Spinal cord (tissue), 9 donors: ENCODE measurements at regions not wholly inside any gene's neighbourhood (a gene's known extent, or its start where the extent isn't known, plus 50 kb on each side); places are given as distances from the start of the nearest gene placed in this dataset.

Experiments
- DNase-seq, 6 donors: peaks; one replicate each; pipeline versions ENCODE4 v3.0.0 to v3.0.0-alpha.2; 2013 to 2015; ENCODE audit warnings: low spot score in 6 of 6, low read depth in 4 of 6
- H3K27ac ChIP-seq: one replicate; pipeline ENCODE4 v1.5.1; 2013; ENCODE audit warnings: low read depth, low read length, control low read depth
- H3K27me3 ChIP-seq: one replicate; pipeline ENCODE4 v1.6.1; 2013; ENCODE audit warnings: low read length; ENCODE audit not compliant: control insufficient read depth, insufficient read depth
- H3K36me3 ChIP-seq: one replicate; pipeline ENCODE4 v1.6.1; 2013; ENCODE audit warnings: low read length; ENCODE audit not compliant: control insufficient read depth, insufficient read depth
- H3K4me1 ChIP-seq: one replicate; pipeline ENCODE4 v1.6.1; 2013; ENCODE audit warnings: low read length; ENCODE audit not compliant: control insufficient read depth, insufficient read depth
- H3K4me3 ChIP-seq: one replicate; pipeline ENCODE4 v1.5.1; 2013; ENCODE audit warnings: low read depth, low read length, control low read depth
- H3K9me3 ChIP-seq: one replicate; pipeline ENCODE4 v1.6.1; 2013; ENCODE audit warnings: low read length; ENCODE audit not compliant: control insufficient read depth, insufficient read depth
- WGBS: methylation state at CpG from one replicate; pipeline ENCODE4 v1.1.5; 2013; ENCODE audit warnings: missing lambda C conversion rate; ENCODE audit not compliant: insufficient coverage; 5-methylcytosine and 5-hydroxymethylcytosine counted together
- donor health status: healthy.

GRCh38 chr2:191738003-191738402 is 60.1 kb downstream of the NABP1 start:
- H3K4me3 ChIP-seq, result no peak overlapping the region
- H3K36me3 ChIP-seq, result no peaks in the 10 kb centered on the region
- H3K4me1 ChIP-seq, result no peaks in the 10 kb centered on the region
- H3K27ac ChIP-seq, result no peak overlapping the region
- H3K9me3 ChIP-seq, result no peaks in the 10 kb centered on the region
- DNase-seq, result peak in 1 of 6 donors; percentile 40
- WGBS, result 100% methylated on average over 1 of the region's 3 CpGs
- no peaks in the 10 kb centered on the region for H3K27me3 ChIP-seq

- no peaks in the 10 kb centered on the region for H3K36me3 ChIP-seq
- DNase-seq, result no peak
- no CpG with 5 or more reads among the region's 3 CpGs for WGBS
- H3K9me3 ChIP-seq, result no peaks in the 10 kb centered on the region
- no peak overlapping the region for H3K4me3 ChIP-seq
- H3K27ac ChIP-seq, result no peak overlapping the region
- no peaks in the 10 kb centered on the region for H3K27me3 ChIP-seq
- no peaks in the 10 kb centered on the region for H3K4me1 ChIP-seq
Observed at GRCh38 chr2:191738667-191739066, 60.7 kb downstream of the NABP1 start.

GRCh38 chr2:191739194-191739593 is 61.3 kb downstream of the NABP1 start:
- H3K4me1 ChIP-seq, result no peaks in the 10 kb centered on the region
- H3K27ac ChIP-seq, result no peak overlapping the region
- no peak for DNase-seq
- no CpG with 5 or more reads among the region's 3 CpGs for WGBS
- H3K27me3 ChIP-seq, result no peaks in the 10 kb centered on the region
- H3K36me3 ChIP-seq, result no peaks in the 10 kb centered on the region
- no peaks in the 10 kb centered on the region for H3K9me3 ChIP-seq
- H3K4me3 ChIP-seq, result no peak overlapping the region

GRCh38 chr2:191740016-191740419 is 62.1 kb downstream of the NABP1 start:
- DNase-seq, result no peak
- Histone ChIP-seq H3K4me1 (no peaks in the 10 kb centered on the region), H3K27me3 (no peaks in the 10 kb centered on the region), H3K9me3 (no peaks in the 10 kb centered on the region), H3K27ac (no peak overlapping the region), H3K36me3 (no peaks in the 10 kb centered on the region), H3K4me3 (no peak overlapping the region)

GRCh38 chr2:191740759-191741158 is 62.8 kb downstream of the NABP1 start:
- Histone ChIP-seq H3K27ac (no peak overlapping the region), H3K4me3 (no peak overlapping the region), H3K4me1 (no peaks in the 10 kb centered on the region), H3K36me3 (no peaks in the 10 kb centered on the region), H3K27me3 (no peaks in the 10 kb centered on the region), H3K9me3 (no peaks in the 10 kb centered on the region)
- no CpG with 5 or more reads among the region's 3 CpGs for WGBS
- no peak for DNase-seq

GRCh38 chr2:191746346-191747169 is 68.6 kb downstream of the NABP1 start:
- DNase-seq, result no peak
- no peaks in the 10 kb centered on the region for H3K4me1 ChIP-seq
- H3K27me3 ChIP-seq, result no peaks in the 10 kb centered on the region
- no peaks in the 10 kb centered on the region for H3K36me3 ChIP-seq
- H3K27ac ChIP-seq, result no peak overlapping the region
- H3K9me3 ChIP-seq, result no peaks in the 10 kb centered on the region
- WGBS, result 82% methylated on average over 4 of the region's 7 CpGs
- no peak overlapping the region for H3K4me3 ChIP-seq

GRCh38 chr2:191747170-191747530 is 69.2 kb downstream of the NABP1 start:
- no CpG with 5 or more reads among the region's 3 CpGs for WGBS
- Histone ChIP-seq H3K36me3 (no peaks in the 10 kb centered on the region), H3K4me3 (no peak overlapping the region), H3K27me3 (no peaks in the 10 kb centered on the region), H3K4me1 (no peaks in the 10 kb centered on the region), H3K9me3 (no peaks in the 10 kb centered on the region), H3K27ac (no peak overlapping the region)
- DNase-seq, result no peak

- Histone ChIP-seq H3K4me1 (no peaks in the 10 kb centered on the region), H3K36me3 (no peaks in the 10 kb centered on the region), H3K9me3 (no peaks in the 10 kb centered on the region), H3K4me3 (no peak overlapping the region), H3K27me3 (no peaks in the 10 kb centered on the region), H3K27ac (no peak overlapping the region)
- no peak for DNase-seq
- 90% methylated on average over 1 of the region's 3 CpGs for WGBS
Observed at GRCh38 chr2:191748059-191748461, 70.1 kb downstream of the NABP1 start.

- H3K9me3 ChIP-seq, result no peaks in the 10 kb centered on the region
- H3K4me3 ChIP-seq, result no peak overlapping the region
- no peaks in the 10 kb centered on the region for H3K36me3 ChIP-seq
- WGBS, result no CpG with 5 or more reads among the region's 1 CpG
- no peak overlapping the region for H3K27ac ChIP-seq
- H3K4me1 ChIP-seq, result no peaks in the 10 kb centered on the region
- DNase-seq, result no peak
- no peaks in the 10 kb centered on the region for H3K27me3 ChIP-seq
Observed at GRCh38 chr2:191748528-191749180, 70.7 kb downstream of the NABP1 start.

GRCh38 chr2:191749181-191749540 is 71.2 kb downstream of the NABP1 start:
- no peak for DNase-seq
- 75% methylated on average over 1 of the region's 4 CpGs for WGBS

More at GRCh38 chr2:191749181-191749540, 71.2 kb downstream of the NABP1 start:
- Histone ChIP-seq H3K27me3 (no peaks in the 10 kb centered on the region), H3K36me3 (no peaks in the 10 kb centered on the region), H3K9me3 (no peaks in the 10 kb centered on the region), H3K27ac (no peak overlapping the region), H3K4me1 (no peaks in the 10 kb centered on the region), H3K4me3 (no peak overlapping the region)
